ENCODE measurements at regions not wholly inside any gene's neighbourhood (a gene's known extent, or its start where the extent isn't known, plus 50 kb on each side); places are given as distances from the start of the nearest gene placed in this dataset.

DNA sequence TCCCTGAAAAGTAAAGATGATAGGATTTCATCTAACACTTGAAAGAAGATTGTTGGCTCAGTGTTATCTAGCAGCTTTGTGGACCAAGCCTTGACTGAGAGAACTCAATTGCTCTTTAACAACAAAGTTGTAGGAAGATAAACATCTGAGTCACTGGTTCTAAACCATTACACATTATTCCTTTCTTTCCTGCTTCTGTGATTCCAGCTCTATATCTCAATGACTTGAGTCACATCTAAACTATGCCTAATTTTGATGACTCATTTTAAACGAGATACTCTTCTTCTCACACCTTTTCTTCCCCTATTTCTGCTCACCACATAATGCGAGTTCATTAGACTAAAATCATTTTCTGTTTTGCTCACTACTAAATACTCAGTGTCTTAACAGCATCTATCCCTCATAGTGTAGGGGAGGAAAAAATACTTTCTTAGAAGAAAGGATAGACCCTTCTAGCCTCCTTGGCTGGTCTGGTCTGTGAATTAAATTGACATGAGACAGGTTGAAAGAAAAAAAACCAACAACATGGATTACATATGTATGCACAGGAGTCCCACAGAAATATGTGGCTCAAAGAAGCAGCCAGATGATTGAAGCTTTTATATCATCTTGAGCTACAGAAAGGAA lies 201.4 kb downstream of the C12orf50 start:
- Mint-ChIP-seq H3K27me3 (ENCODE audit: insufficient read depth) (no peaks in the 10 kb centered on the region), H3K4me3 (no peak overlapping the region), H3K9me3 (no peaks in the 10 kb centered on the region), H3K27ac (no peak overlapping the region), H3K36me3 (ENCODE audit: low read depth) (no peaks in the 10 kb centered on the region), H3K4me1 (ENCODE audit: low read depth) (no peaks in the 10 kb centered on the region)
- DNase-seq (ENCODE audit: low spot score): no peak
- intact Hi-C loops (cut with micrococcal nuclease): no loop called here

DNA sequence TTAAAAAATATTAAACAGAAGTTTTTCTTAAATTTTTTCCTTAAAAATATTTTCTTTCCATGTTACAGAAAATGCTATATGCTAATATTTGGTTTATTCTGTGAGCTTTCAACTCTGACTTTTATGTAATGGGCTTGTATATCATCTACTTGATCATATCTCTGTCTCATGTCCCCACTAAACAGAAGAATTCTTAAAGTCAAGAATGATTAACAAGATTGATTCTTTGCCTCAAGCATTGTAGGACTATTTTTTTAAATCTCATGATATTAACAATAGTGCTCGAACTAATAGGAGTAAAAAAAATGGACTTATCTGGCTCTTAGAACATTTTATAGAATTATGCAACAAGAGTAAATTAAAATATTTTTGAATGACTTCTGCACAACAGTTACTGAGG lies 206.3 kb downstream of the C12orf50 start:
- Mint-ChIP-seq H3K4me3 (no peak overlapping the region), H3K9me3 (no peaks in the 10 kb centered on the region), H3K27me3 (ENCODE audit: insufficient read depth) (no peaks in the 10 kb centered on the region), H3K36me3 (ENCODE audit: low read depth) (no peaks in the 10 kb centered on the region), H3K27ac (no peak overlapping the region), H3K4me1 (ENCODE audit: low read depth) (no peaks in the 10 kb centered on the region)
- intact Hi-C loops (cut with micrococcal nuclease): no loop called here
- no peak for DNase-seq (ENCODE audit: low spot score)

DNA sequence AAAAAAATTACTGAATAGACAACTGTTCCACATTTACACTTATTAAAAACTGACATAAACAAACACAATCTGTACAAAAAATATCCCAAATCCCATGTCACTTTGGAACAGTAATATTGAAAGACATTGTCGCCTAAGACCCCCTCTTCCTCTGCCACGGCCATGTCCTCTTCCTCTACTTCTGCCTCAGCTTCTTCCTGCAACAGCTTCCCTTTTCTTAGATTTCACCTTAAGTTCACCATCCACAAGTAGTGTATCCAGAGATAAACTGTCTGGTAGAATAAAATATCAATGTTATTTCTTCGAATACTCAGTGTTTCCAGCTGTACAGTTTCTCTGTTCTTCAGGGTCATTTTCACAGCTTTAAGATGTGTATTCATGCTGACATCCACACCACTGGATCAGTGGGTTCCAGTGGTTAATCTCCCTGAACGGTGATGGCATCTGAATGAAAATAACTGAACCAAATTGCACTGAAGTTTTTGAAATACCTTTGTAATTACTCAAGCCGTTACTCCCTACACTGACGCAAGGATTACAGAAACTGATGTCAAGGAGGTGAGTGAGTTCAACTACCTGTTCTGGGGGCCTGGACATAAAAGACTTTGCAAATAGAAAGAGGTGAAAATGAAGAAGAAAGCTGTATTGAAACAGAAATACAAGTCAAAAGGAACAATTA lies 208.5 kb downstream of the C12orf50 start:
- Mint-ChIP-seq H3K27me3 (ENCODE audit: insufficient read depth) (no peaks in the 10 kb centered on the region), H3K4me1 (ENCODE audit: low read depth) (no peaks in the 10 kb centered on the region), H3K36me3 (ENCODE audit: low read depth) (no peaks in the 10 kb centered on the region), H3K9me3 (no peaks in the 10 kb centered on the region), H3K27ac (no peak overlapping the region), H3K4me3 (no peak overlapping the region)
- DNase-seq (ENCODE audit: low spot score): no peak
- intact Hi-C loops (cut with micrococcal nuclease): no loop called here

DNA sequence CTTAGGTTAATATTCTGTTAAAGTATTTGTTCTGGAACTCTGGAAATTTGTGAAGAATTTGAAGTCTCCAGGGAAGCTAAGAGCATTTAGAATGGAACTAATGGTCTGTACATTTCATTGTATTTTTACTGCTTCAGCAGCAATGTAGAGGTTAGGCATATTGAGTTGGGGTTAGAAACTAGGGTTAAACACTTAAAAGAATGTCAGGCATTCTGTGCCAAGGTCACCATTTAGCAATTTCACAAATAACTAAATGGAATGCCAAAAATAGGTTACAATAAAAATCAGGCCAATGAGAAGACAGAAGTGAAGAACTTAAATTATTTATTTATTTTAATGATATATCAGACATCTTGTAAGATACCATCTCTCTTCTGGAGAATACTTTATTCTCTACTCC lies 210.8 kb downstream of the C12orf50 start:
- H3K9me3 Mint-ChIP-seq: no peaks in the 10 kb centered on the region
- no peaks in the 10 kb centered on the region for H3K36me3 Mint-ChIP-seq (ENCODE audit: low read depth)
- H3K4me1 Mint-ChIP-seq (ENCODE audit: low read depth): no peaks in the 10 kb centered on the region
- intact Hi-C loops (cut with micrococcal nuclease): no loop called here
- no peak overlapping the region for H3K27ac Mint-ChIP-seq
- no peaks in the 10 kb centered on the region for H3K27me3 Mint-ChIP-seq (ENCODE audit: insufficient read depth)
- no peak for DNase-seq (ENCODE audit: low spot score)
- no peak overlapping the region for H3K4me3 Mint-ChIP-seq

DNA sequence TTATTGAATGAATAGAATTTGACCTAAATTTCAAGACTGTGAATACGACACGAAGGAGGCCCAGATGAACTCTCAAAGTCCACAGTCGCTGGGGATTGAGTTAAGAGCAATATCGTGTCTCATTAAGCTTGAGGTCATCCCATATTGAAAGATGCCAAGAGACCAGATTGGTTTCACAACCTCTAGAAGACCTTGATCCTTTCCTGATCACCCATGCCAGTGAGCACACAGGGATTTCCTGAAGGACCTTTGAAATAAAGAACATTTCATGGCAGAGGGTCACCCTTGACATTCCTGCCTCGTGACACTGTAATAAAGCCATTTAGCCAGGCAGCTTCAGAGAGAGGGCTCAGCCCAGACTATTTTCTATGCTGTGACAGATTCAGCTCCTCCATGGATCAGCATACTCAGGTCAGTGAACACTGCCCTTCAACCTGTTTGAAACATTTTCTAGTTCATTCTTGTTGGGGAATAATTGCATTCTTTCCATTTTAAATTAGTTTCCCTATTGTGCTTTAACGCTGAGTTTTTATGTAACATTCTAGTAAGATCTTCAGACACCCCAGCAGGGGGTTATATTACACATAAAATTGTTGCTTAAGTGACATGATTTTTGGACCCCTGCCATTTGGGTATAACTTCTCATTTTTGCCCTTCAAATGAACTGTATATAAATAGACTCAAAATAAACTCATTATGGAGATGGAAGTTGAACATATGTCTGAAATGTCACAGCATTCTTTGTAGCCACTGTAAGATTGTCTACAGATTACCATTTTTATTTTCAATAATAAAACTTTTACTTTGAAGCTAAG lies 213.2 kb downstream of the C12orf50 start:
- H3K9me3 Mint-ChIP-seq: no peaks in the 10 kb centered on the region
- H3K27me3 Mint-ChIP-seq (ENCODE audit: insufficient read depth): no peaks in the 10 kb centered on the region
- intact Hi-C loops (cut with micrococcal nuclease): no loop called here
- no peaks in the 10 kb centered on the region for H3K4me1 Mint-ChIP-seq (ENCODE audit: low read depth)
- H3K4me3 Mint-ChIP-seq: no peak overlapping the region
- H3K27ac Mint-ChIP-seq: no peak overlapping the region
- H3K36me3 Mint-ChIP-seq (ENCODE audit: low read depth): no peaks in the 10 kb centered on the region
- no peak for DNase-seq (ENCODE audit: low spot score)

DNA sequence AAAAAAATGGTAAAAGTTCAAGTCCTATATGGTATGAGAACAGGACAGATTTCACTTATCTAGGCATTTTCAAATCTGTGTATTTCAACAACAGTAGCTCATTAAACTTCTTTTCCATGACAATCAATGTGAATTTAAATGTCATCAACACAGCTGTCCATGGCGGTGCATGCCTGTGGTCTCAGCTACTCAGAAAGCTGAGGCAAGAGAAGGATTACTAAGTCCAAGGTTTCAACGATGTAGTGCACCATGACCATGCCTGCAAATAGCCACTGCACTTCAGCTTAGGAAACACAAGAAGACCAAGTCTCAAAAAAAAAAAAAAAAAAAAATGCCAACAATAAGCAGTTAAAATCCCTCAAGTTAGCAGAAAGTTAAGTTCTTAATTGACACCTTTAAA lies 214.6 kb downstream of the C12orf50 start:
- Mint-ChIP-seq H3K4me1 (ENCODE audit: low read depth) (no peaks in the 10 kb centered on the region), H3K4me3 (no peak overlapping the region), H3K27me3 (ENCODE audit: insufficient read depth) (no peaks in the 10 kb centered on the region), H3K27ac (no peak overlapping the region), H3K36me3 (ENCODE audit: low read depth) (no peaks in the 10 kb centered on the region), H3K9me3 (no peaks in the 10 kb centered on the region)
- DNase-seq (ENCODE audit: low spot score): no peak
- intact Hi-C loops (cut with micrococcal nuclease): no loop called here

DNA sequence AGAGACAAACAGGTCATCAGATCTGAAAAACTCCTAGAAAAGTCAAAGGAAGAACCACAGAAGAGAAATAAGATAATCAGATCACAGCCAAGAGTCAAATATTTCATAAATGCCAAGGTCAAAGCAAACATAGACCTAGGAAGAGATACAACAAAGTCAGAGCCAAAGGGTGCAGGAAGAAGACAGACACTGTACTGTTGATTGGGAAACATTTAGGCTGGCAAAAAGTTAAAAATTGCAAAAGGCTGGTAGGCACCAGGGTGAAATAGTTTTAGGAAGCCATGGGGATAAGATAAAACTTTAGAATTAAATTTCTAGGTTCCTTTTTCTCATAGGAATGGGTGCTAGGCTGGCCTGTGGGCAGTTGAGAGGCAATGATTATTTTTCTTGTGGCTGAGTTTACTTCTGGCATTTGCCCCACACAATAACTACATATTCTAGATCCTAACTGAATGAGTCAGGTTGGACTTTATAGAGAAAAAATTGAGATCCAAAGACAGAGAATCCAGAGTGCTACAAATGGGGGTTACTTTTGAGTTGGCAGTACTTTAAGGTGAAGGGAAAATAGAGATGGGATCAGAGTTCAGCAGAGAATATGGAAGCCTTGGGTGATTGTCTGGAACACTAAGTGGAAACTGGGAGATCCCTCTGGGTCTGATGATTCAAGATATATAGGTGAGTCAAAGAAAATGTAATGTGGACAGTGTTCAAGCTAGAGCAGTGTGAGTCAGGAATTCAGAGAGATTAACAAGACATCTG lies 215.5 kb downstream of the C12orf50 start:
- DNase-seq (ENCODE audit: low spot score): no peak
- no peaks in the 10 kb centered on the region for H3K36me3 Mint-ChIP-seq (ENCODE audit: low read depth)
- no peaks in the 10 kb centered on the region for H3K27me3 Mint-ChIP-seq (ENCODE audit: insufficient read depth)
- H3K9me3 Mint-ChIP-seq: no peaks in the 10 kb centered on the region
- H3K27ac Mint-ChIP-seq: no peak overlapping the region
- no peaks in the 10 kb centered on the region for H3K4me1 Mint-ChIP-seq (ENCODE audit: low read depth)
- H3K4me3 Mint-ChIP-seq: no peak overlapping the region
- intact Hi-C loops (cut with micrococcal nuclease): no loop called here

DNA sequence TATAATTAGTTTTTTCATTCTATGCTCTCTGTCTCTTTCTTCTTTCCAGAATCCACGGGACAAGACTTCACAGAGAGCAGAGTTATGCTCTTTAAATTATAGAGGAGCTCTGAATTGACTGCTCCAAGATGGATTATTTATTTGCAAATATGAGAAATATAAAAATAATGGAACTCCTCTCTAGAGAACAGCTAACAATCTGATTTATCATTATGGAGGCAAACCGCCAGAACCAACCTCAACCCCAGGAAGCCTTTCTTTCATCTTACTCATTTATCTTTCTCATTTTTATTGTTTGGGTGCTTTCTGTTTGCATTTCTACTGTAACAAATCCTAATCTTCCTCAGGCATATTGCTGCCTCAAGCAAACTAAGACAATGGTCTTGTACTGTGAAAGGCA lies 216.5 kb downstream of the C12orf50 start:
- no peak overlapping the region for H3K27ac Mint-ChIP-seq
- no peak for DNase-seq (ENCODE audit: low spot score)
- no peak overlapping the region for H3K4me3 Mint-ChIP-seq
- H3K4me1 Mint-ChIP-seq (ENCODE audit: low read depth): no peaks in the 10 kb centered on the region
- H3K9me3 Mint-ChIP-seq: no peaks in the 10 kb centered on the region
- H3K36me3 Mint-ChIP-seq (ENCODE audit: low read depth): no peaks in the 10 kb centered on the region
- H3K27me3 Mint-ChIP-seq (ENCODE audit: insufficient read depth): no peaks in the 10 kb centered on the region
- intact Hi-C loops (cut with micrococcal nuclease): no loop called here

DNA sequence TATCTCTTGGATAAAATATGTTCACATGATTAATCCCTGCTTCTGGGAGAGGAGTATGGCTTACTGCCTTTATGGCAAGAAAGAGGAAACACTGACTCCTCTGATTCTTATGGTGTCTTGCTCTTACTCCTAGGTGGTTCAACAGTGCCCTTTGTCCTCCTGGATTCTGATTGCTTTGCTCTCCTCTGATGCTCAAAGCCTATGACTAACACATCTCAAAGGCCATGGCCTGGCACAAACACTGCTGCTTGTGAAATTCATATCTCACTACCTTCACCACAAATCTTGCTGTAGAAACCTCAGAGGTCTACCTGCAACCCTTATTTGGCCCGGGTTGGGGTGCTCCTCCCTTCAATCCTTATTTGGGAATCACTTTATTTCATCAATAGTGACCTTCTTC lies 217.2 kb downstream of the C12orf50 start:
- intact Hi-C loops (cut with micrococcal nuclease): no loop called here
- H3K36me3 Mint-ChIP-seq (ENCODE audit: low read depth): no peaks in the 10 kb centered on the region
- no peaks in the 10 kb centered on the region for H3K4me1 Mint-ChIP-seq (ENCODE audit: low read depth)
- H3K9me3 Mint-ChIP-seq: no peaks in the 10 kb centered on the region
- no peak overlapping the region for H3K4me3 Mint-ChIP-seq
- no peak overlapping the region for H3K27ac Mint-ChIP-seq
- DNase-seq (ENCODE audit: low spot score): no peak
- no peaks in the 10 kb centered on the region for H3K27me3 Mint-ChIP-seq (ENCODE audit: insufficient read depth)

DNA sequence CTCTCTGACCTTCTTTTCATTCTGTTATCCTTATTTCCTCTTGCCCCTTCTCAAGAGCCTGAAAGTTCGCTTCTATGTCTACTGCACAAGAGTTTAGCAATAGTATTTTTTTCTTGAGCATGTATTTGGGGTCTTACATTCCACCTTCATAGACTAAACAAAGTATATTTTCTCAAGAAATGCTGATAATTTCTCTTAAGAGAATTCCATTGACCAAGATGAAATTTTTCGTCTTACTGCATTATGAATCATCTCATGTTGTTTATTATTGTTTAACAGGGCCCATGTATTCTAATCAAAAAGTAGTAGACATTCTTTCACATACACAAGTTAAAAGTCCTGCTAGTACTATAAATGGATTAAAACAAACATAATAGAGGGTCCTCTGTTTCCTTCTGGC lies 219.3 kb downstream of the C12orf50 start:
- Mint-ChIP-seq H3K36me3 (ENCODE audit: low read depth) (no peaks in the 10 kb centered on the region), H3K9me3 (no peaks in the 10 kb centered on the region), H3K27ac (no peak overlapping the region), H3K4me1 (ENCODE audit: low read depth) (no peaks in the 10 kb centered on the region), H3K4me3 (no peak overlapping the region), H3K27me3 (ENCODE audit: insufficient read depth) (no peaks in the 10 kb centered on the region)
- no peak for DNase-seq (ENCODE audit: low spot score)
- intact Hi-C loops (cut with micrococcal nuclease): no loop called here

DNA sequence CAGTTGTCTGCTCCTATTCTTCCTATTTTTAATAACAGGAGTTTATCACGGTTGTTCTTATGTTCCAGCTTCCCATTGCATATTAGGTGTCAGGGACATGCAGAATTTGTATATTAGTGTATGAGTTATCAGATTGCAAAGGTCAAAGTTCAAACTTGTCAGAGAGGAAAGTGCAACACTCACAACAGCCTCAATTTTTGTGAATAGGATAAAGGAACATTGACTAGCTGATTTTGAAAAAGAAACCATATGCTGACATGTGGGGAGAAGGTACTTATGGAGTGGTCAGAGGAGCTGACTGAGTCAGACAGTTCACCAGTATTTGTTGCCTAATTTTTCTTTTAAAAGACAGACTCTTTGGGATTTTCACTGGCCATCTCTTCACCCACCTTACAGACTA lies 222.1 kb downstream of the C12orf50 start:
- no peaks in the 10 kb centered on the region for H3K27me3 Mint-ChIP-seq (ENCODE audit: insufficient read depth)
- H3K4me1 Mint-ChIP-seq (ENCODE audit: low read depth): no peaks in the 10 kb centered on the region
- no peak overlapping the region for H3K4me3 Mint-ChIP-seq
- intact Hi-C loops (cut with micrococcal nuclease): no loop called here
- no peak overlapping the region for H3K27ac Mint-ChIP-seq
- DNase-seq (ENCODE audit: low spot score): no peak
- no peaks in the 10 kb centered on the region for H3K9me3 Mint-ChIP-seq
- no peaks in the 10 kb centered on the region for H3K36me3 Mint-ChIP-seq (ENCODE audit: low read depth)

DNA sequence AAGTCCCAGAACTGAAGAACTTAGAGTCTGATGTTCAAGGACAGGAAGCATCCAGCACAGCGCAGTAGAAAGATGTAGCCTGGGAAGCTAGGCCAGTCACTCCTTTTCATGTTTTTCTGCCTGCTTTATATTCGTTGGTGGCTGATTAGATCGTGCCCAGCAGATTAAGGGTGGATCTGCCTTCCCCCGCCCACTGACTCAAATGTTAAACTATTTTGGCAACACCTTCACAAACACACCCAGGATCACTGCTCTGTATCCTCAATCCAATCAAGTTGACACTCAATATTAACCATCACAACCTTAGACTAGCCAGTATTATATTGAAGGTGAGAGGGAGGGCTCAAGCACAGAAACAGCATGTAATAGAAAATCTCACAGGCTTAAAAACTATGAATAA lies 222.9 kb downstream of the C12orf50 start:
- no peak for DNase-seq (ENCODE audit: low spot score)
- Mint-ChIP-seq H3K9me3 (no peaks in the 10 kb centered on the region), H3K36me3 (ENCODE audit: low read depth) (no peaks in the 10 kb centered on the region), H3K4me3 (no peak overlapping the region), H3K4me1 (ENCODE audit: low read depth) (no peaks in the 10 kb centered on the region), H3K27me3 (ENCODE audit: insufficient read depth) (no peaks in the 10 kb centered on the region), H3K27ac (no peak overlapping the region)
- intact Hi-C loops (cut with micrococcal nuclease): no loop called here

DNA sequence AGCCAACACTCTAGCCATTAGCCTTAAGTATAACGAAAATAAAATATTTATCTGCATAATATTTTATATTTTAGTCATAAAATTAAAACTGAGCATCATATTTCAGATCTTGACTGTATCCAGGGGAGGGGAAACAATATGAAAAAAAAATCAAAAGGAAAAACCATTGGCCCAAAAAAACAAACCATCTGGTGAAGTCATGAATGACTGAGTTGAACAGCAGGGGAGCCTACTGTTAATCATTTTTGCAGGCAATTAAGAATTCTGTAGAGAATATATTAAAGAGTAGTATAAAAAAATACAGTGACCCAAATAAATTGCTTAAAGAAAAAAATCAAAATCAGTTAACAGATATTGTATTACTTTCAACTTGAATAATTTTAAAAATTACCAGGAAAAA lies 224.8 kb downstream of the C12orf50 start:
- H3K27me3 Mint-ChIP-seq (ENCODE audit: insufficient read depth): no peaks in the 10 kb centered on the region
- no peaks in the 10 kb centered on the region for H3K36me3 Mint-ChIP-seq (ENCODE audit: low read depth)
- no peak overlapping the region for H3K4me3 Mint-ChIP-seq
- no peak for DNase-seq (ENCODE audit: low spot score)
- H3K4me1 Mint-ChIP-seq (ENCODE audit: low read depth): no peaks in the 10 kb centered on the region
- intact Hi-C loops (cut with micrococcal nuclease): no loop called here
- no peaks in the 10 kb centered on the region for H3K9me3 Mint-ChIP-seq
- no peak overlapping the region for H3K27ac Mint-ChIP-seq

All from activated T-helper 1 cell treated with anti-CD3 and anti-CD28 coated beads, Interleukin-12 subunit alpha, Interleukin-12 subunit beta, Interleukin-2, Interleukin-4 antibody, amounts not matched to agents 30 ng/mL and 10 ng/mL and 1 ng/mL, durations not matched to agents 14 hours and 24 hours and 36 hours (primary cell).